HUES64 (cell line): ENCODE measurements at regions not wholly inside any gene's neighbourhood (a gene's known extent, or its start where the extent isn't known, plus 50 kb on each side); places are given as distances from the start of the nearest gene placed in this dataset.

ENCODE experiments used
- H3K27ac ChIP-seq: 2 replicates; pipeline ENCODE4 v1.7.0; 2013; ENCODE audit warnings: low read depth, low read length, inconsistent platforms
- H3K27me3 ChIP-seq: 2 replicates; pipeline ENCODE4 v1.6.1; 2013; ENCODE audit warnings: mild to moderate bottlenecking, low read length; ENCODE audit not compliant: insufficient read depth
- H3K36me3 ChIP-seq: 2 replicates; pipeline ENCODE4 v1.6.1; 2013; ENCODE audit warnings: mild to moderate bottlenecking, low read length; ENCODE audit not compliant: insufficient read depth
- H3K4me1 ChIP-seq: 2 replicates; pipeline ENCODE4 v1.6.1; 2013; ENCODE audit warnings: mild to moderate bottlenecking, low read length, moderate library complexity; ENCODE audit not compliant: insufficient read depth
- H3K4me3 ChIP-seq: 2 replicates; pipeline ENCODE4 v1.5.1; 2013; ENCODE audit warnings: mild to moderate bottlenecking, low read length, moderate library complexity
- H3K9ac ChIP-seq: 2 replicates; pipeline ENCODE4 v1.6.1; 2013; ENCODE audit warnings: mild to moderate bottlenecking, low read depth, low read length
- H3K9me3 ChIP-seq: 2 replicates; pipeline ENCODE4 v1.6.1; 2013; ENCODE audit warnings: low read depth, low read length; ENCODE audit not compliant: insufficient read depth
- WGBS: fragments of 150-250, 120-280 bp; methylation state at CpG from one replicate; pipeline ENCODE4 v1.1.7; 2013; ENCODE audit warnings: missing lambda C conversion rate; 5-methylcytosine and 5-hydroxymethylcytosine counted together

- WGBS, result 94% methylated on average over 10 of the region's 10 CpGs
- Histone ChIP-seq H3K9ac (no peak overlapping the region), H3K9me3 (no peaks in the 10 kb centered on the region), H3K27me3 (no peaks in the 10 kb centered on the region), H3K36me3 (no peaks in the 10 kb centered on the region), H3K27ac (no peak overlapping the region), H3K4me1 (no peaks in the 10 kb centered on the region), H3K4me3 (no peak overlapping the region)
Observed at GRCh38 chr22:48098921-48099245, 1336.4 kb downstream of the TBC1D22A start.

- Histone ChIP-seq H3K36me3 (no peaks in the 10 kb centered on the region), H3K4me3 (no peak overlapping the region), H3K9ac (no peak overlapping the region), H3K27ac (no peak overlapping the region), H3K9me3 (no peaks in the 10 kb centered on the region), H3K4me1 (no peaks in the 10 kb centered on the region), H3K27me3 (no peaks in the 10 kb centered on the region)
- 94% methylated on average over 7 of the region's 8 CpGs for WGBS
Observed at GRCh38 chr22:48098243-48098920, 1335.9 kb downstream of the TBC1D22A start.

GRCh38 chr22:48097723-48098122 lies 1335.3 kb downstream of the TBC1D22A start:
- no peaks in the 10 kb centered on the region for H3K27me3 ChIP-seq
- no peak overlapping the region for H3K27ac ChIP-seq
- H3K4me3 ChIP-seq, result no peak overlapping the region
- no peak overlapping the region for H3K9ac ChIP-seq
- no peaks in the 10 kb centered on the region for H3K4me1 ChIP-seq
- WGBS, result 94% methylated on average over 6 of the region's 7 CpGs
- H3K9me3 ChIP-seq, result no peaks in the 10 kb centered on the region
- no peaks in the 10 kb centered on the region for H3K36me3 ChIP-seq

GRCh38 chr22:48096851-48097665 lies 1334.6 kb downstream of the TBC1D22A start:
- no peak overlapping the region for H3K4me3 ChIP-seq
- H3K36me3 ChIP-seq, result no peaks in the 10 kb centered on the region
- H3K27ac ChIP-seq, result no peak overlapping the region
- H3K4me1 ChIP-seq, result no peaks in the 10 kb centered on the region
- H3K9me3 ChIP-seq, result no peaks in the 10 kb centered on the region
- no peak overlapping the region for H3K9ac ChIP-seq
- H3K27me3 ChIP-seq, result no peaks in the 10 kb centered on the region
- 85% methylated on average over 13 of the region's 13 CpGs for WGBS

GRCh38 chr22:48096411-48096810 lies 1334.0 kb downstream of the TBC1D22A start:
- Histone ChIP-seq H3K27me3 (no peaks in the 10 kb centered on the region), H3K9me3 (no peaks in the 10 kb centered on the region), H3K36me3 (no peaks in the 10 kb centered on the region), H3K27ac (no peak overlapping the region), H3K4me3 (no peak overlapping the region), H3K4me1 (no peaks in the 10 kb centered on the region), H3K9ac (no peak overlapping the region)
- 81% methylated on average over 7 of the region's 7 CpGs for WGBS

GRCh38 chr22:48093981-48094380 lies 1331.5 kb downstream of the TBC1D22A start:
- Histone ChIP-seq H3K9me3 (no peaks in the 10 kb centered on the region), H3K27me3 (no peaks in the 10 kb centered on the region), H3K27ac (no peak overlapping the region), H3K9ac (no peak overlapping the region), H3K4me3 (no peak overlapping the region), H3K4me1 (no peaks in the 10 kb centered on the region), H3K36me3 (no peaks in the 10 kb centered on the region)
- WGBS, result 95% methylated on average over 7 of the region's 8 CpGs

- Histone ChIP-seq H3K4me1 (no peaks in the 10 kb centered on the region), H3K9me3 (no peaks in the 10 kb centered on the region), H3K27me3 (no peaks in the 10 kb centered on the region), H3K4me3 (no peak overlapping the region), H3K9ac (no peak overlapping the region), H3K36me3 (no peaks in the 10 kb centered on the region), H3K27ac (no peak overlapping the region)
- 95% methylated on average over 3 of the region's 4 CpGs for WGBS
Observed at GRCh38 chr22:48092866-48093265, 1330.4 kb downstream of the TBC1D22A start.

GRCh38 chr22:48091656-48092223 lies 1329.3 kb downstream of the TBC1D22A start:
- WGBS, result 95% methylated on average over 10 of the region's 10 CpGs
- no peaks in the 10 kb centered on the region for H3K9me3 ChIP-seq
- H3K9ac ChIP-seq, result no peak overlapping the region
- no peak overlapping the region for H3K4me3 ChIP-seq
- no peak overlapping the region for H3K27ac ChIP-seq
- H3K36me3 ChIP-seq, result no peaks in the 10 kb centered on the region
- no peaks in the 10 kb centered on the region for H3K27me3 ChIP-seq
- H3K4me1 ChIP-seq, result no peaks in the 10 kb centered on the region

- Histone ChIP-seq H3K27ac (no peak overlapping the region), H3K9ac (no peak overlapping the region), H3K9me3 (no peaks in the 10 kb centered on the region)
Observed at GRCh38 chr22:48091060-48091650, 1328.7 kb downstream of the TBC1D22A start.

GRCh38 chr22:48090332-48090672 lies 1327.9 kb downstream of the TBC1D22A start:
- Histone ChIP-seq H3K27ac (no peak overlapping the region), H3K36me3 (no peaks in the 10 kb centered on the region), H3K4me1 (no peaks in the 10 kb centered on the region), H3K4me3 (no peak overlapping the region), H3K9ac (no peak overlapping the region), H3K9me3 (no peaks in the 10 kb centered on the region), H3K27me3 (no peaks in the 10 kb centered on the region)
- WGBS, result 83% methylated on average over 7 of the region's 7 CpGs

More at GRCh38 chr22:48091060-48091650, 1328.7 kb downstream of the TBC1D22A start:
- H3K36me3 ChIP-seq, result no peaks in the 10 kb centered on the region
- H3K27me3 ChIP-seq, result no peaks in the 10 kb centered on the region
- 91% methylated on average over 10 of the region's 11 CpGs for WGBS
- no peak overlapping the region for H3K4me3 ChIP-seq
- no peaks in the 10 kb centered on the region for H3K4me1 ChIP-seq

GRCh38 chr22:48089601-48090331 lies 1327.3 kb downstream of the TBC1D22A start:
- no peaks in the 10 kb centered on the region for H3K9me3 ChIP-seq
- WGBS, result 91% methylated on average over 19 of the region's 19 CpGs
- H3K36me3 ChIP-seq, result no peaks in the 10 kb centered on the region
- H3K9ac ChIP-seq, result no peak overlapping the region
- H3K4me1 ChIP-seq, result no peaks in the 10 kb centered on the region; the same call in 1 of the 2 replicates
- no peak overlapping the region for H3K27ac ChIP-seq
- H3K4me3 ChIP-seq, result no peak overlapping the region
- H3K27me3 ChIP-seq, result no peaks in the 10 kb centered on the region
